ENCODE measurements at regions not wholly inside any gene's neighbourhood (a gene's known extent, or its start where the extent isn't known, plus 50 kb on each side); places are given as distances from the start of the nearest gene placed in this dataset.

GRCh38 chrX:96311366-96311765 is 373.3 kb upstream of the DIAPH2 start:
- H3K4me3 ChIP-seq (ENCODE audit: low read depth, low read length, poor library complexity, severe bottlenecking): no peak overlapping the region
- H3K27me3 ChIP-seq (replicated peaks; ENCODE audit: insufficient read depth, low read depth, low read length, poor library complexity): no peaks in the 10 kb centered on the region
- H3K9me3 ChIP-seq (ENCODE audit: low read depth, low read length, poor library complexity, severe bottlenecking): no peaks in the 10 kb centered on the region
- ChIA-PET POLR2A (ENCODE audit: low non-redundant PET) (no interaction called here), CTCF (no interaction called here)
- no peak for DNase-seq (ENCODE audit: low spot score)
- no peaks in the 10 kb centered on the region for H3K4me1 ChIP-seq (ENCODE audit: insufficient read depth, low read length, poor library complexity, severe bottlenecking)
- intact Hi-C loops (cut with micrococcal nuclease; ENCODE audit: unreplicated experiment): no loop called here
- TF ChIP-seq EZH2 (IDR thresholded peaks at IDR 0.05; ENCODE audit: borderline replicate concordance, low read depth, low read length, poor library complexity, severe bottlenecking): no peak
- TF ChIP-seq, protein P1, sequence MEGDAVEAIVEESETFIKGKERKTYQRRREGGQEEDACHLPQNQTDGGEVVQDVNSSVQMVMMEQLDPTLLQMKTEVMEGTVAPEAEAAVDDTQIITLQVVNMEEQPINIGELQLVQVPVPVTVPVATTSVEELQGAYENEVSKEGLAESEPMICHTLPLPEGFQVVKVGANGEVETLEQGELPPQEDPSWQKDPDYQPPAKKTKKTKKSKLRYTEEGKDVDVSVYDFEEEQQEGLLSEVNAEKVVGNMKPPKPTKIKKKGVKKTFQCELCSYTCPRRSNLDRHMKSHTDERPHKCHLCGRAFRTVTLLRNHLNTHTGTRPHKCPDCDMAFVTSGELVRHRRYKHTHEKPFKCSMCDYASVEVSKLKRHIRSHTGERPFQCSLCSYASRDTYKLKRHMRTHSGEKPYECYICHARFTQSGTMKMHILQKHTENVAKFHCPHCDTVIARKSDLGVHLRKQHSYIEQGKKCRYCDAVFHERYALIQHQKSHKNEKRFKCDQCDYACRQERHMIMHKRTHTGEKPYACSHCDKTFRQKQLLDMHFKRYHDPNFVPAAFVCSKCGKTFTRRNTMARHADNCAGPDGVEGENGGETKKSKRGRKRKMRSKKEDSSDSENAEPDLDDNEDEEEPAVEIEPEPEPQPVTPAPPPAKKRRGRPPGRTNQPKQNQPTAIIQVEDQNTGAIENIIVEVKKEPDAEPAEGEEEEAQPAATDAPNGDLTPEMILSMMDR (conservative IDR thresholded peaks at IDR 0.05; ENCODE audit: low read depth, low read length): no peak
- no peak overlapping the region for H3K27ac ChIP-seq (ENCODE audit: low read depth, low read length, poor library complexity, severe bottlenecking)
- BruUV-seq (replicated peaks): no TSS peak
- no peaks in the 10 kb centered on the region for H3K36me3 ChIP-seq (ENCODE audit: insufficient read depth, low read length, poor library complexity, severe bottlenecking)

GRCh38 chrX:96314985-96315384 is 369.7 kb upstream of the DIAPH2 start:
- Histone ChIP-seq H3K4me1 (ENCODE audit: insufficient read depth, low read length, poor library complexity, severe bottlenecking) (no peaks in the 10 kb centered on the region), H3K27me3 (replicated peaks; ENCODE audit: insufficient read depth, low read depth, low read length, poor library complexity) (no peaks in the 10 kb centered on the region), H3K36me3 (ENCODE audit: insufficient read depth, low read length, poor library complexity, severe bottlenecking) (no peaks in the 10 kb centered on the region), H3K9me3 (ENCODE audit: low read depth, low read length, poor library complexity, severe bottlenecking) (no peaks in the 10 kb centered on the region), H3K4me3 (ENCODE audit: low read depth, low read length, poor library complexity, severe bottlenecking) (no peak overlapping the region), H3K27ac (ENCODE audit: low read depth, low read length, poor library complexity, severe bottlenecking) (no peak overlapping the region)
- TF ChIP-seq, protein P1 (conservative IDR thresholded peaks at IDR 0.05; ENCODE audit: low read depth, low read length): no peak
- no peak for TF ChIP-seq EZH2 (IDR thresholded peaks at IDR 0.05; ENCODE audit: borderline replicate concordance, low read depth, low read length, poor library complexity, severe bottlenecking)
- CTCF ChIA-PET: no interaction called here
- DNase-seq (ENCODE audit: low spot score): peak; percentile 22
- no TSS peak for BruUV-seq (replicated peaks)
- POLR2A ChIA-PET (ENCODE audit: low non-redundant PET): no interaction called here
- intact Hi-C loops (cut with micrococcal nuclease; ENCODE audit: unreplicated experiment): no loop called here

DNA sequence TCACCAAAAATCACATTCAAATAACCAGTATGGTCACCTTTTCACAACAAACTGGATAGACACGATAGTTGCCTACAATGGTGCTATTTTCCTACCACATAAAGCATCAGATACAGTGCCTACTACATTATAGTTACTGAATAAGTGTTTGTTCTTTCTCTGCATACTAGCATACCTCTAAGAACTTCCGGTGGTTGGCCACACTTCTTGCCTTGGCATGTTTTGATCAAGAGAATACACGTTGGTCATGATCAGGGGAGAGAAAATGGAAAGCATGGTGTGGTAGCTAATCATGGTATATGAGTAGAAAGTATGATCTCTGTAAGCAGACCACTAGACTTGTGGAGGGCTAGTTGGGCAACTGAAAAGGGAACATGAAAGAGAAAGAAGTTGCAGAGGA is 322.8 kb upstream of the DIAPH2 start:
- no peak for DNase-seq (ENCODE audit: low spot score)
- H3K27ac ChIP-seq (ENCODE audit: low read depth, low read length, poor library complexity, severe bottlenecking): no peak overlapping the region
- no peaks in the 10 kb centered on the region for H3K9me3 ChIP-seq (ENCODE audit: low read depth, low read length, poor library complexity, severe bottlenecking)
- BruUV-seq (replicated peaks): no TSS peak
- intact Hi-C loops (cut with micrococcal nuclease; ENCODE audit: unreplicated experiment): no loop called here
- no peaks in the 10 kb centered on the region for H3K36me3 ChIP-seq (ENCODE audit: insufficient read depth, low read length, poor library complexity, severe bottlenecking)
- H3K4me1 ChIP-seq (ENCODE audit: insufficient read depth, low read length, poor library complexity, severe bottlenecking): no peaks in the 10 kb centered on the region
- POLR2A ChIA-PET (ENCODE audit: low non-redundant PET): no interaction called here
- CTCF ChIA-PET: no interaction called here
- H3K27me3 ChIP-seq (replicated peaks; ENCODE audit: insufficient read depth, low read depth, low read length, poor library complexity): no peaks in the 10 kb centered on the region
- no peak overlapping the region for H3K4me3 ChIP-seq (ENCODE audit: low read depth, low read length, poor library complexity, severe bottlenecking)
- TF ChIP-seq, protein P1 (conservative IDR thresholded peaks at IDR 0.05; ENCODE audit: low read depth, low read length): no peak
- no peak for TF ChIP-seq EZH2 (IDR thresholded peaks at IDR 0.05; ENCODE audit: borderline replicate concordance, low read depth, low read length, poor library complexity, severe bottlenecking)

All from A673 (cell line).